Mesodermal cell (in vitro differentiated cells): ENCODE measurements at regions not wholly inside any gene's neighbourhood (a gene's known extent, or its start where the extent isn't known, plus 50 kb on each side); places are given as distances from the start of the nearest gene placed in this dataset.
"Not testable (repeated sequence)": the region's sequence is repeated elsewhere in the genome, so short reads cannot be mapped to it uniquely, and the experiment has no call there.

ENCODE experiments used
- H3K27ac ChIP-seq: 2 replicates; pipeline ENCODE4 v1.7.0; 2013; ENCODE audit warnings: mild to moderate bottlenecking, low read depth, low read length, moderate library complexity; ENCODE audit not compliant: severe bottlenecking
- H3K36me3 ChIP-seq: 2 replicates; pipeline ENCODE4 v1.7.1; 2013; ENCODE audit warnings: mild to moderate bottlenecking, low read length, moderate library complexity; ENCODE audit not compliant: control insufficient read depth, insufficient read depth
- H3K4me1 ChIP-seq: one replicate; pipeline ENCODE4 v1.7.1; 2013; ENCODE audit warnings: mild to moderate bottlenecking, low read length; ENCODE audit not compliant: insufficient read depth, control insufficient read depth, poor library complexity, severe bottlenecking
- H3K4me3 ChIP-seq: 2 replicates; pipeline ENCODE4 v1.7.0; 2013; ENCODE audit warnings: low read length, control low read depth, mild to moderate bottlenecking; ENCODE audit not compliant: insufficient read depth, poor library complexity, severe bottlenecking; ENCODE audit errors: extremely low read depth
- H3K9me3 ChIP-seq: 2 replicates; pipeline ENCODE4 v1.7.1; 2013; ENCODE audit warnings: mild to moderate bottlenecking, low read length, moderate library complexity; ENCODE audit not compliant: control insufficient read depth
- WGBS, 2 experiments: methylation state at CpG; one replicate each; pipeline ENCODE4 v1.1.5; 2013; ENCODE audit warnings: missing lambda C conversion rate in 2 of 2; ENCODE audit not compliant: insufficient coverage in 2 of 2; 5-methylcytosine and 5-hydroxymethylcytosine counted together

- H3K9me3 ChIP-seq, H3K4me3 ChIP-seq, H3K27ac ChIP-seq, H3K4me1 ChIP-seq, H3K36me3 ChIP-seq: not testable (repeated sequence)
- WGBS, 2 experiments = 80% methylated on average over 3 of the region's 5 CpGs; no CpG with 5 or more reads in 1 of the 2 experiments
These were observed 947.7 kb upstream of the TMEFF2 start for GRCh38 chr2:193142467-193142866.

- H3K27ac ChIP-seq = no peak overlapping the region
- no peaks in the 10 kb centered on the region for H3K9me3 ChIP-seq
- H3K4me1 ChIP-seq = no peaks in the 10 kb centered on the region
- H3K36me3 ChIP-seq = no peaks in the 10 kb centered on the region
- no peak overlapping the region for H3K4me3 ChIP-seq
These were observed 947.3 kb upstream of the TMEFF2 start for GRCh38 chr2:193141998-193142397.

DNA sequence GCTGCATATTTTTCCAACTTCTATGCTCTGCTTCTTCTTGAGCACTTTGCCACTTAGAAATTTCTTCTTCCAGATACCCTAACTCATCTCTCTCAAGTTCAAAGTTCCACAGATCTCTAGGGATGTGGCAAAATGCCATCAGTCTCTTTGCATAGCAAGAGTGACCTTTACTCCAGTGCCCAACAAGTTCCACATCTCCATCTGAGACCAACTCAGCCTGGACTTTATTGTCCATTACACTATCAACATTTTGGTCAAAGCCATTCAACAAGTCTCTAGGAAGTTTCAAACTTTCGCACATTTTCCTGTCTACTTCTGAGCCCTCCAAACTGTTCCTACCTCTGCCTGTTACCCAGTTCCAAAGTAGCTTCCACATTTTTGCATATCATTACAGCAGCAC is 946.2 kb upstream of the TMEFF2 start:
- H3K4me1 ChIP-seq, H3K9me3 ChIP-seq, H3K4me3 ChIP-seq, H3K36me3 ChIP-seq, H3K27ac ChIP-seq: not testable (repeated sequence)
- 91 to 100% methylated on average over 1 of the region's 1 CpG for WGBS, 2 experiments

DNA sequence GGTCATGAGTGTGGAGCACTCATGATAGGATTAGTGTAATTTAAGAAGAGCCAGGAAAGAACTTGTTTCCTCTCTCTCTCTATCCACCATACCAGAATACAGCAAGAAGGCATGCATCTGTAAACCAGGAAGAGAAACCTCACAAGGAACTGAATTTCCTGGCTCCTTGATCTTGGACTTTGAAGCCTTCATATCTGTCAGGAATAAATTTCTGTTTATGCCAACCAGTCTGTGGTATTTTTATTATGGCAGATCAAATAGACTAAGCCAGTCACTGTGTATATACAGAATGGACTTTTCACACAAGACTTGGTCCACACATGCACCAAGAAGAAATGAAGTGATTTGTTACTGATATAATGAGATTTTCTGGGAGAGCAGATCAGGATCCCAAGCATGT is 930.1 kb upstream of the TMEFF2 start:
- Histone ChIP-seq H3K9me3 (no peaks in the 10 kb centered on the region), H3K4me1 (no peaks in the 10 kb centered on the region), H3K4me3 (no peak overlapping the region), H3K36me3 (no peaks in the 10 kb centered on the region), H3K27ac (no peak overlapping the region)

GRCh38 chr2:193114827-193115226 is 920.1 kb upstream of the TMEFF2 start:
- H3K4me1 ChIP-seq = no peaks in the 10 kb centered on the region
- H3K9me3 ChIP-seq = no peaks in the 10 kb centered on the region
- no peaks in the 10 kb centered on the region for H3K36me3 ChIP-seq
- no peak overlapping the region for H3K4me3 ChIP-seq
- no peak overlapping the region for H3K27ac ChIP-seq
- no CpG with 5 or more reads among the region's 1 CpG for WGBS, 2 experiments

DNA sequence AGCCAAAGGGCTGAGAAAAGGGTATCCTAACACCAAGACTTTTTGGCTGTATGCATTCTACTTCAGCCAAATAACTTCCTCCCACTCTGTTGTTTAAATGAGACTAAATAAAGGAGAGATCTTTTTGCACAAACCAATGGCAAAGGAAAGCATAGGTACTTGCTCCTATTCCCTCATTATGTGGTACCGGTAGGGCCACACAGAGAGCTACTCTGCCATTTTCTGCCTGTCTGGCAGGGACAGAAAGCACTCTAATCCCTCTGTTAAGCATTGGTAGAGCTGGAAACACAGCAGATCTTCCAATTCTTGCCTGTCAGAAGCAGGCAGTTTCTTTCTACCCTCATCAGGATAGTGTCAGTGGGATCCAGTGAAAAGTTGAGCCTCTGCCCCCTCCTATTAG is 918.3 kb upstream of the TMEFF2 start:
- Histone ChIP-seq H3K9me3 (no peaks in the 10 kb centered on the region), H3K4me3 (no peak overlapping the region), H3K36me3 (no peaks in the 10 kb centered on the region), H3K4me1 (no peaks in the 10 kb centered on the region), H3K27ac (no peak overlapping the region)
- 88% methylated on average over 1 of the region's 1 CpG for WGBS, 2 experiments

DNA sequence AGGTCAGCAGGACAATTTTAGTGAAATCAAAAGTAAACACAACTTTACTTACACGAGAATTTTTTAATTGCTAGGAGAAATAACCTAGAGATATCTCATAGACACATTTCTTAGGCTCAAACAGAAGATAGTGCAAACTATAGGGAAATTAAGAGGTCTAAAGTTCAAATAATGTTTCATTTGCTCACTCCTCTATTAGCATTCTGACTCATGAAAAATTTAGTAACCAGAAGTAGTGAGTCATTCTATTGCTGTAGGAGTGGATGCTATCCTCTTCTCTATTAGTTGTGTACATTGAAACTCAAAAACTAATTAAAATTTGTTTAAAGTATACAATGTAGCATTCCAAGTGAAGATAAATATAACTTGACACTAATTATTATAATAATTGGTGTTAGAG is 908.3 kb upstream of the TMEFF2 start:
- H3K36me3 ChIP-seq = no peaks in the 10 kb centered on the region
- H3K4me3 ChIP-seq = no peak overlapping the region
- no peaks in the 10 kb centered on the region for H3K4me1 ChIP-seq
- no CpG with 5 or more reads among the region's 1 CpG for WGBS, 2 experiments
- no peak overlapping the region for H3K27ac ChIP-seq
- H3K9me3 ChIP-seq = no peaks in the 10 kb centered on the region

DNA sequence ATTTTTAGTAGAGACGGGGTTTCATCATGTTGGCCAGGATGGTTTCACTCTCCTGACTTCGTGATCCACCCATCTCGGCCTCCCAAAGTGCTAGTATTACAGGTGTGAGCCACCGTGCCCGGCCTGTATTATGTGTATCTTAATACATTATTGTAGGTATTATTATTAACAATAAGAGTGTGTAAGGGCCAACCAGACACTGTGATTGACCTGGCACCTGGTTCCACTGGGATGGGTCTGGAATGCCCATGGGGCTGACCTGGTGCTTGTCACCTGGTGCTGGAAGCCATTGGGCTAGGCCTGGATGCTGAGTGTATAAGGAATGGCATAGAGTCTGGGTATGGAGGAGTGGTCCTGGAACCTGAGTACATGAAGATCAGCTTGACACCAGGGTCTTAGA is 906.9 kb upstream of the TMEFF2 start:
- no peak overlapping the region for H3K27ac ChIP-seq
- no peaks in the 10 kb centered on the region for H3K4me1 ChIP-seq
- H3K4me3 ChIP-seq = no peak overlapping the region
- no peaks in the 10 kb centered on the region for H3K9me3 ChIP-seq
- H3K36me3 ChIP-seq = no peaks in the 10 kb centered on the region
- 100% methylated on average over 1 of the region's 5 CpGs; no CpG with 5 or more reads in 1 of the 2 experiments for WGBS, 2 experiments

DNA sequence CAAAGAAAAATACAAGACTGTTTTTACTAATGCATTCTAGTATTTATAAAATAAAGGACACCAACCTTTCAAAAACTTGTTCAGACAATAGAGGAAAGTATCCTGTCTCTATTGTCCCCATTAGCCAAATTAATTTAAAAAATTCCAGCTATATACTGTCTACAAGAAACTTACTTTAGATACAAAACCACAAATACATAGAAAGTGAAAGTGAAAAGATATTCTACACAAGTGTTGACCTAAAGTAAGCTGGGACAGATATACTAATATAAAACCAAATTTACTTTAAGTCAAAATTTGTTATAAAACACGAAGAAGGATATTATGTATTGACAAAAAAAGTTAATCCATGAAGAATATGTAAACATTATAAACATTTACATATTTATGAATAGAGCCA is 893.3 kb upstream of the TMEFF2 start:
- no peak overlapping the region for H3K4me3 ChIP-seq
- H3K4me1 ChIP-seq = no peaks in the 10 kb centered on the region
- H3K36me3 ChIP-seq = no peaks in the 10 kb centered on the region
- no peak overlapping the region for H3K27ac ChIP-seq
- no CpG with 5 or more reads among the region's 1 CpG for WGBS, 2 experiments
- no peaks in the 10 kb centered on the region for H3K9me3 ChIP-seq

GRCh38 chr2:193076995-193077394 is 882.3 kb upstream of the TMEFF2 start:
- H3K4me1 ChIP-seq = no peaks in the 10 kb centered on the region
- no peaks in the 10 kb centered on the region for H3K36me3 ChIP-seq
- H3K9me3 ChIP-seq = no peaks in the 10 kb centered on the region
- no peak overlapping the region for H3K4me3 ChIP-seq
- H3K27ac ChIP-seq = no peak overlapping the region

DNA sequence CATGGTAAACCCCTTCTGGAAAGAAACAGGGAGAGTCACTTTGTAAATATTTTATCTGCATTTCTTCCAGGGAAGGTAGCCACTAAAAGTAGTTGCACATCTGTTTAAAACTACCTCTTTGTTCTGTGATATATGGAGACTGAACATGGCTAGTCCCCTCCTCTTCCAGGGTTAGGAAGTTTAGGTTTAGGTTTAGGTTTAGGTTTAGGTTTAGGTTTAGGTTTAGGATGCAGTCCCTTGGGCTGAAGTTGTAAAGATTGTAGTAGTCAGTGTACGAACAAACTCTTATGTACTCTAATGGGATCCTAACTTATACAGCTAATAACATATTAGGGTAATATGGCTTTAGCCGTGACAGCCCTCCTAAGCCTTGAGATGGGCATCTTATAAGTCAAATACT is 880.2 kb upstream of the TMEFF2 start:
- H3K36me3 ChIP-seq = no peaks in the 10 kb centered on the region
- no CpG with 5 or more reads among the region's 2 CpGs for WGBS, 2 experiments
- H3K4me1 ChIP-seq = no peaks in the 10 kb centered on the region
- H3K27ac ChIP-seq = no peak overlapping the region
- H3K9me3 ChIP-seq = peaks cover 7% of the 10 kb centered on the region
- H3K4me3 ChIP-seq = no peak overlapping the region

- Histone ChIP-seq H3K9me3 (peaks cover 7% of the 10 kb centered on the region), H3K4me1 (no peaks in the 10 kb centered on the region), H3K36me3 (no peaks in the 10 kb centered on the region), H3K27ac (no peak overlapping the region), H3K4me3 (no peak overlapping the region)
- WGBS, 2 experiments = 79 to 88% methylated on average over 2 to 3 of the region's 3 CpGs
These were observed 877.9 kb upstream of the TMEFF2 start for GRCh38 chr2:193072647-193073046.
